ENCODE measurements at regions not wholly inside any gene's neighbourhood (a gene's known extent, or its start where the extent isn't known, plus 50 kb on each side); places are given as distances from the start of the nearest gene placed in this dataset.

- H3K4me3 ChIP-seq (ENCODE audit: low read depth, low read length) = peak overlapping the region; percentile 38; the same call in 1 of the 2 replicates
Measured at GRCh38 chr9:129321286-129322021, 143.4 kb upstream of the IER5L start.

DNA sequence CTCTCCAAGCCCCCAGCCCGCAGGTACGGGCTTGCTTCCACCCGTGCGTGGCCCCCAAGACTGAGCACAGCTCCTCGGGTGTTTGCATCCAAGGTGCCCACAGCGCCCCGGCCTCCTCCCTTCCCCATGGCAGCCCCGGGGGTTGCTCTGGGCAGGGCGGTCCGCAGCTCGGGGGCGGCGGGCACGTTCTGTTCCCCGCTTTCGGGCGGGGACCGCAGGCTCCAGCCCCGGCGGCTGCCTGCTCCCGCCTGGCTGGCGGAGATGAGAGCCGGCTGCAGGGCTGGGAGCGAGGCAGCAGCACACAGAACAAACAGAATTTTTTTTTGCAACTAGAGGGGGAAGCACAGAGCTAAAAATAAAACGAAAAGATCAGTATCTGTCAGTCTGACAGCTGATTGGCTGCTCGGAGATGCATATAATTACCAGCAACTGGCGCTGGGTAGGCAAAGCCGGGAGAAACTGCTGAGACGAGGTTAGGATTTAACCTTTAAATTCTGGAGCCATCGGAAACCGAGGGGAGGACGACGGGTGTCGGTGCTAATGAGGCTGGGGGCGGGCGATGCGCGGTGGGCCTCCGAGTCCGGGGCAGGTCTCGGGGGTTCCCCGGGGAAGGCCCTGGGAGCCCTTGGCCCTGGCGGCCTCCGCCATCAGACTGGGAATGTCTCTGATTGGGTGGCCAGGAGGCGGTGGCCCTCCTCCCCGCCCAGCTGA is 142.7 kb upstream of the IER5L start:
- TF ChIP-seq, protein P1, sequence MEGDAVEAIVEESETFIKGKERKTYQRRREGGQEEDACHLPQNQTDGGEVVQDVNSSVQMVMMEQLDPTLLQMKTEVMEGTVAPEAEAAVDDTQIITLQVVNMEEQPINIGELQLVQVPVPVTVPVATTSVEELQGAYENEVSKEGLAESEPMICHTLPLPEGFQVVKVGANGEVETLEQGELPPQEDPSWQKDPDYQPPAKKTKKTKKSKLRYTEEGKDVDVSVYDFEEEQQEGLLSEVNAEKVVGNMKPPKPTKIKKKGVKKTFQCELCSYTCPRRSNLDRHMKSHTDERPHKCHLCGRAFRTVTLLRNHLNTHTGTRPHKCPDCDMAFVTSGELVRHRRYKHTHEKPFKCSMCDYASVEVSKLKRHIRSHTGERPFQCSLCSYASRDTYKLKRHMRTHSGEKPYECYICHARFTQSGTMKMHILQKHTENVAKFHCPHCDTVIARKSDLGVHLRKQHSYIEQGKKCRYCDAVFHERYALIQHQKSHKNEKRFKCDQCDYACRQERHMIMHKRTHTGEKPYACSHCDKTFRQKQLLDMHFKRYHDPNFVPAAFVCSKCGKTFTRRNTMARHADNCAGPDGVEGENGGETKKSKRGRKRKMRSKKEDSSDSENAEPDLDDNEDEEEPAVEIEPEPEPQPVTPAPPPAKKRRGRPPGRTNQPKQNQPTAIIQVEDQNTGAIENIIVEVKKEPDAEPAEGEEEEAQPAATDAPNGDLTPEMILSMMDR (IDR thresholded peaks at IDR 0.05; ENCODE audit: low read depth, low read length) = no peak
- H3K4me3 ChIP-seq (ENCODE audit: low read depth, low read length) = peak overlapping the region; percentile 44

More at GRCh38 chr9:129321286-129322021, 143.4 kb upstream of the IER5L start:
- TF ChIP-seq, protein P1 (IDR thresholded peaks at IDR 0.05; ENCODE audit: low read depth, low read length) = no peak

DNA sequence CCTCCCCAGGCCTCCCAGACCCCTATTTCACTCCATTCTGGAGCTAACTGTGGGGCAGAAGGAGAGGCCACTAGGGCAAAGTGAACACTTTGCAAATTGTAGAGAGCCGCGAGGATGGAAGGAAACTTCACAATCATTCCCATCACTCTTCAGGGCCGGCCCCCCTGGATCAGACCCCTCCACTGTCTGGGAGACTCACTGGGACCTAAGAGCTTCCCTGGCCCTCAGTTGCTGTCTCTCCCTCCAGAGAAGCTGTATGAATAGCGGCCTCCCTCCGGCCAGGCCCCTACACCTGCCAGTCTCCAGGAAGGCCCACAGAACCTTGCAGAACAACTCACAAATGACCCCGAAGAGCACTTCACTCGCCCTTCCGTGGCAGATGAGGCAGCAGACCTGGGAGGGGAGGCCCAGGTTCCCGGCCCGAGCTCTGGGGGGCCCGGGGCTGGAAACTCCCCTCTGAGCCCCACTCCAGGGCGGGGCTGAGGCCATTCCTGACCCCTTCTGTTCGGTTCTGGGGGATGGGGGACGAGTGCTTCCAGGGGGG is 141.9 kb upstream of the IER5L start:
- TF ChIP-seq, protein P1 (IDR thresholded peaks at IDR 0.05; ENCODE audit: low read depth, low read length) = no peak
- peak overlapping the region; percentile 44; the same call in 1 of the 2 replicates for H3K4me3 ChIP-seq (ENCODE audit: low read depth, low read length)

GRCh38 chr9:129319076-129319937 is 141.2 kb upstream of the IER5L start:
- no peak overlapping the region for H3K4me3 ChIP-seq (ENCODE audit: low read depth, low read length)
- TF ChIP-seq, protein P1 (IDR thresholded peaks at IDR 0.05; ENCODE audit: low read depth, low read length) = no peak

DNA sequence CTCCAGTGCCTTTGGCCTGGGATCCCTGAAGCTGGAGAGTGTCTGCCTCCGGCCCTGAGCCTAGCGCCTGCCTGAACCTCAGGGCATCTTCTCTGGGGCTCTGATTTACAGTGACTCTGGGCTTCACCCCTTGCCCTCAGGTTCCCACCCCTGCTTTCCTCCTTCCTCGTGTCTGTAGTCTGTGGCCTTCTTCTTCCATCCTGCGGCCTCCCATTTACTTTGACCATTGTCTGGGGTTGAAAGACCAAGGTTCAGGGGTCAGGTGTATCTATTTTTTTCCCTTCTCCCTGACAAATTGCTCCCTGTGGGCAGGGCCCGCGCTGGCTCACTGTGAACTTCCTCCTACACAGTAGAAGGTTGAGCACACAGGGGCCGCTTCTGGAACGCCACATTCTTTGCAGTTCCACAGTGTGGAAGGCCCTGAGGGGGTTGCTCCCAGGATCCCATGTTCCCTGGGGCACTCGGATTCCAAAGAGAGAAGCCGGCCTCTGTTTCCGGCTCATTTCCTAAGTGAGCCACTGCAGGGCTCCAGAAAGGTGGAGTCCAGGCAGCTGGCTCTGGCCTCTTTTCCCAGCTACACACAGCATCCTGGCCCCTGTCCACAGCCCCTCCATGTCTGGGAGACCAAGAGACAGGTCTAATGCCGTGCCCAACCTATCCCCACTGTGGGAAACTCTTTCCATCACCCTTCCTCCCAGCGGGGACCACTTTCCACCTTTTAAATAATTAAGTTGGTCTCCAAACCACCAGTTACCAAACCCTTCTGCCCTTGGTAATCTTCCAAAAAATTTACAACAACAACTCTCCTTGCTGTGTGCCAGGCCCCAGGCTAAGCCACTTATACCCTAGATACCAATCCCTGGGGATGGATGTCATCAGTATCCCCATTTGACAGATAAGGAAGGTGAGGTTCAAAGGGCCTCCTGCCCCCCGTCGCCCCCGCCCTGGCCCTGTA is 140.3 kb upstream of the IER5L start:
- H3K4me3 ChIP-seq (ENCODE audit: low read depth, low read length) = no peak overlapping the region
- TF ChIP-seq, protein P1 (IDR thresholded peaks at IDR 0.05; ENCODE audit: low read depth, low read length) = no peak

Data from WI38 (cell line).